Neural cell (in vitro differentiated cells): ENCODE measurements at regions not wholly inside any gene's neighbourhood (a gene's known extent, or its start where the extent isn't known, plus 50 kb on each side); places are given as distances from the start of the nearest gene placed in this dataset.

Experiments used
- H2AFZ ChIP-seq: fragments of 200-600, 300-800 bp; sonication (generic), shearing (Covaris generic); 2 replicates; pipeline ENCODE4 v1.6.0; 2014; ENCODE audit warnings: low read depth, mild to moderate bottlenecking, antibody characterized with exemption, low read length, moderate library complexity
- H3F3A ChIP-seq: fragments of 200-600 bp; shearing (Covaris generic); 2 replicates; pipeline ENCODE4 v1.6.1; 2016; ENCODE audit warnings: mild to moderate bottlenecking, moderate library complexity, mixed read lengths, antibody characterized with exemption, low read length; ENCODE audit not compliant: insufficient read depth, poor library complexity, severe bottlenecking
- H3K27ac ChIP-seq: fragments of 200-600, 300-800 bp; sonication (generic), shearing (Covaris generic); 2 replicates; pipeline ENCODE4 v1.5.1; 2014; ENCODE audit warnings: mild to moderate bottlenecking, low read length, moderate library complexity
- H3K27me3 ChIP-seq: fragments of 300-800, 200-600 bp; sonication (generic), shearing (Covaris generic); 2 replicates; pipeline ENCODE4 v1.6.0; 2014; ENCODE audit warnings: mild to moderate bottlenecking, low read depth, low read length, moderate library complexity; ENCODE audit not compliant: insufficient read depth
- H3K36me3 ChIP-seq: fragments of 300-800, 200-600 bp; sonication (generic), shearing (Covaris generic); 2 replicates; pipeline ENCODE4 v1.5.1; 2014; ENCODE audit warnings: mild to moderate bottlenecking, antibody characterized with exemption, low read length, moderate library complexity; ENCODE audit not compliant: insufficient read depth
- H3K4me2 ChIP-seq: fragments of 300-800, 200-600 bp; sonication (generic), shearing (Covaris generic); 2 replicates; pipeline ENCODE4 v1.6.0; 2014; ENCODE audit warnings: mild to moderate bottlenecking, low read length
- H3K4me3 ChIP-seq: fragments of 300-800, 200-600 bp; sonication (generic), shearing (Covaris generic); 2 replicates; pipeline ENCODE4 v1.5.1; 2014; ENCODE audit warnings: mild to moderate bottlenecking, low read length, moderate library complexity
- H3K79me2 ChIP-seq: fragments of 200-600 bp; shearing (Covaris generic); replicated peaks from 2 replicates; pipeline ENCODE4 v1.6.0; 2014; ENCODE audit warnings: mild to moderate bottlenecking, low read length, moderate library complexity; ENCODE audit not compliant: insufficient read depth
- H3K9ac ChIP-seq: fragments of 300-800, 200-600 bp; sonication (generic), shearing (Covaris generic); 2 replicates; pipeline ENCODE4 v1.6.1; 2016; ENCODE audit warnings: mild to moderate bottlenecking, low read length, mixed read lengths
- H3K9me2 ChIP-seq: fragments of 200-600 bp; shearing (Covaris generic); 2 replicates; pipeline ENCODE4 v1.6.1; 2016; ENCODE audit warnings: mild to moderate bottlenecking, low read length, mixed read lengths; ENCODE audit not compliant: insufficient read depth
- H3K9me3 ChIP-seq: fragments of 200-600, 300-800 bp; sonication (generic), shearing (Covaris generic); 2 replicates; pipeline ENCODE4 v1.6.1; 2016; ENCODE audit warnings: mild to moderate bottlenecking, mixed run types, low read length, moderate library complexity, mixed read lengths
- H4K20me1 ChIP-seq: fragments of 200-600 bp; shearing (Covaris generic); 2 replicates; pipeline ENCODE4 v1.6.1; 2016; ENCODE audit warnings: mild to moderate bottlenecking, mixed run types; ENCODE audit not compliant: insufficient read depth
- CTCF ChIP-seq: fragments of 450-650 bp; IDR thresholded peaks from 2 replicates; pipeline ENCODE4 v1.5.1; 2014; ENCODE audit warnings: antibody characterized with exemption, mild to moderate bottlenecking, moderate library complexity; ENCODE audit not compliant: poor library complexity, severe bottlenecking
- EP300 ChIP-seq: fragments of 450-650 bp; conservative IDR thresholded peaks from 2 replicates; pipeline ENCODE4 v1.6.1; 2014; ENCODE audit warnings: antibody characterized with exemption, mild to moderate bottlenecking, moderate library complexity; ENCODE audit not compliant: poor library complexity, severe bottlenecking
- EZH2 ChIP-seq: fragments of 200-600, 300-800 bp; shearing (Covaris generic), sonication (generic); IDR thresholded peaks from 2 replicates; pipeline ENCODE4 v1.6.1; 2014; ENCODE audit warnings: antibody characterized with exemption, low read length, borderline replicate concordance, mild to moderate bottlenecking; ENCODE audit not compliant: insufficient read depth, poor library complexity, severe bottlenecking
- MXI1 ChIP-seq: fragments of 450-650 bp; conservative IDR thresholded peaks from 2 replicates; pipeline ENCODE4 v1.6.1; 2014; ENCODE audit warnings: antibody characterized with exemption, mild to moderate bottlenecking; ENCODE audit not compliant: poor library complexity, severe bottlenecking
- POLR2AphosphoS5 ChIP-seq: IDR thresholded peaks from 2 replicates; pipeline ENCODE4 v1.6.1; 2012
- RAD21 ChIP-seq: fragments of 450-650 bp; conservative IDR thresholded peaks from 2 replicates; pipeline ENCODE4 v1.6.1; 2014; ENCODE audit warnings: antibody characterized with exemption, mild to moderate bottlenecking, moderate library complexity
- REST ChIP-seq: IDR thresholded peaks from 2 replicates; pipeline ENCODE4 v1.6.1; 2012; ENCODE audit warnings: borderline replicate concordance
- SMC3 ChIP-seq: fragments of 450-650 bp; conservative IDR thresholded peaks from 2 replicates; pipeline ENCODE4 v1.6.1; 2014; ENCODE audit warnings: antibody characterized with exemption, mild to moderate bottlenecking, moderate library complexity; ENCODE audit not compliant: poor library complexity
- TAF1 ChIP-seq: IDR thresholded peaks from 2 replicates; pipeline ENCODE4 v1.6.1; 2012; ENCODE audit warnings: low read depth

- Histone ChIP-seq H3K9me2 (no peaks in the 10 kb centered on the region), H3K27ac (no peak overlapping the region), H3K4me2 (no peak overlapping the region), H2AFZ (no peak overlapping the region), H3K27me3 (no peaks in the 10 kb centered on the region), H4K20me1 (no peaks in the 10 kb centered on the region), H3K79me2 (no peaks in the 10 kb centered on the region), H3K4me3 (no peak overlapping the region), H3K36me3 (no peaks in the 10 kb centered on the region), H3K9ac (no peak overlapping the region), H3F3A (no peaks in the 10 kb centered on the region), H3K9me3 (peaks cover 4% of the 10 kb centered on the region)
- no peak for TF ChIP-seq RAD21
- no peak for TF ChIP-seq EP300
- no peak for TF ChIP-seq MXI1
- TF ChIP-seq REST = no peak
- TF ChIP-seq SMC3 = no peak
- no peak for TF ChIP-seq CTCF
- no peak for TF ChIP-seq EZH2
- no peak for TF ChIP-seq TAF1
- TF ChIP-seq POLR2AphosphoS5 = no peak
These were observed 267.9 kb upstream of the SESN3 start for GRCh38 chr11:95498722-95499425.

- Histone ChIP-seq H3K27ac (no peak overlapping the region), H3K9me3 (peaks cover 4% of the 10 kb centered on the region), H3K4me3 (no peak overlapping the region), H3K9me2 (no peaks in the 10 kb centered on the region), H3K9ac (no peak overlapping the region), H4K20me1 (no peaks in the 10 kb centered on the region), H3K4me2 (no peak overlapping the region), H3K79me2 (no peaks in the 10 kb centered on the region), H3F3A (no peaks in the 10 kb centered on the region), H2AFZ (no peak overlapping the region), H3K27me3 (no peaks in the 10 kb centered on the region), H3K36me3 (no peaks in the 10 kb centered on the region)
- TF ChIP-seq MXI1 (no peak), EP300 (no peak), SMC3 (no peak)
These were observed 265.9 kb upstream of the SESN3 start for GRCh38 chr11:95496901-95497300.
